ENCODE measurements at regions not wholly inside any gene's neighbourhood (a gene's known extent, or its start where the extent isn't known, plus 50 kb on each side); places are given as distances from the start of the nearest gene placed in this dataset.

GRCh38 chr1:54497338-54497737 lies 50.7 kb upstream of the ACOT11 start:
- DNase-seq (ENCODE audit: low read depth in 2 of 2) = no peak

GRCh38 chr1:54495954-54496353 lies 52.1 kb upstream of the ACOT11 start:
- DNase-seq (ENCODE audit: low read depth in 2 of 2) = no peak

- DNase-seq (ENCODE audit: low read depth in 2 of 2) = no peak
Observed at GRCh38 chr1:54493608-54494007, 54.4 kb upstream of the ACOT11 start.

- no peak for DNase-seq (ENCODE audit: low read depth in 2 of 2)
Observed at GRCh38 chr1:54490361-54491248, 57.4 kb upstream of the ACOT11 start.

GRCh38 chr1:54489627-54490250 lies 58.3 kb upstream of the ACOT11 start:
- no peak for DNase-seq (ENCODE audit: low read depth in 2 of 2)

DNA sequence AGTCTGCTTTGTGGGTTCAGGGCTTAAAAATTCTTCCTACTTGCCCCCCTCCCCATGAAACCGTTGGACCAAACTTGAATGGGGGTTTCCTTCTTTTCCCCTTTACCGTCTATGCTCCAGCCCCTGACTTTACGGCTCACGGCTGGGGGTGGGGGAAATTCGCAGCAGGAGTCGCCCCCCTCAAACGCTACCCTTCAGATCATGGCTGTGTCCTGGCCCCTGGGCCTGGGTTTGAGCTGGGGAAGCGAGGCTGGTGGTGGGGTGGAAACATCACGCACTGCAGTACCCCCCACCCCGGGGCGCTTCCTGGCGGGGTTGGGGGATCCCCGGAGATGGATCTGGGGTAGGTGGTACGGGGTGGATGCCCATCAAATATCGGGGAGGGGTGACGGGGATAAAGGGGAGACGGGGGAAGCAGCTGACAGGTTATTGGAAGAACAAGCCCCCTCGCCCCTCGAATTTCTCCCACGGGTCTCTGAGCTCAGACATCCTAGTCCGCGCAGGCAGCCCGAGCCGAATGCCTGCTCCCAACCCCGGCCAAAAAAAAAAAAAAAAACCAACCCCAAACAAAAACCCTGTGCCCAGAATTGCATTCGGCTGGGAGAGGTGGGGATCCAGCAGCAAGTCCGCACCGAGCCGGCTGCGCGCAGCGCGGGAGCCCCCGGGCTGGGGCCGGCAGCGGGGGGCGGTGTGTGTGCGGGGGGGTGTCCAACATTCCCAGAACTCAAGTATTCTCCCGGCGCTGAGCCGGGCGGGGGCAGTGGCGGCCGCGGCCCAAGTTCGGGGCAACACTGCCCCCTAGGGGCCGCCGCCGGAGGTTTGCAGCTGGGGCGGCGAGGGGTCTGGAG lies 59.0 kb upstream of the ACOT11 start:
- no peak for DNase-seq (ENCODE audit: low read depth in 2 of 2)

- peak; percentile 39 to 55 for DNase-seq (ENCODE audit: low read depth in 2 of 2)
Observed at GRCh38 chr1:54488065-54488750, 59.8 kb upstream of the ACOT11 start.

DNA sequence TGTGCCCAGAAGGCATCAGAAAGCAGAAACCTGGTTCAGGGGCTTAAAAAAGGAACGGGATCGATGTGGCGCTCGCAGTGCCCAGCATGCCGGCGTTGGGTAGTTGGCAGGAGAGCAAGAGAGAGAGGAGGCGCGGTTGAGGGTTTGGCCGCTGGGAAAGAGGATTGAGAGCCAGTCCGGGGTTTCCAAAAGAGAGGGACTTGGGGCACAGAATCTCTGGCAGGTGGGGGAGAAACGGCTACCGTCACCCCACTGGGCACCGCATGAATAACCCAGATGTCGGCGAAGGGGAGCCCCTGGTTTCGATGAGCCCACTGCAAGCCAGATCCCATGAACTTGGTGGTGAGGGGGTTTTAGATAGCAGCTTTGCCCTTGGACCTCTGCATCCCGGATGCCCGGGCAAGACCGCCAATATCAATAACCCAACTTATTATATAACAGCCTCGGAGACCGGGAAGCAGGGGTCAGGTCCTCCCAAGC lies 60.4 kb upstream of the ACOT11 start:
- DNase-seq (ENCODE audit: low read depth in 2 of 2) = no peak

DNA sequence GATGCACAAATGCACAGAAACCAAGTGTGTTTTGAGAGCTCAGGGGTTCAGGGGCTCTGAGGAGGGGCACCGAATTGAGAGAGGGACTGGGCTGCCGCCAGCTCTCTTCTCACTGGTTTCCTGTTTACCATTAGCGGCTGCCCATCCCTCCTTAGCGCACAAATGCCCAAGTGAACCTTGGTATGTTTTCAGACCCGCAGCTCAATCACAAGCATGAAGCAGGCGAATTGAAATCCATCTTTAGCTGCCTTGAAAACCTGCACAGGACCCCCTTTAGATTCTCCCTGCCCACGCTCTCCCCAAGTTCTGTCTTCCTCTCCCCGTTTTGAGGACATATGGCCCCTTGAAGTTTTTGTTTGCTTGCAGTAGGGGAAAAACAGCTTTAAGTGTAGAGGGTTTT lies 61.1 kb upstream of the ACOT11 start:
- DNase-seq (ENCODE audit: low read depth in 2 of 2) = no peak

GRCh38 chr1:54485416-54485815 lies 62.6 kb upstream of the ACOT11 start:
- DNase-seq (ENCODE audit: low read depth in 2 of 2) = no peak

DNA sequence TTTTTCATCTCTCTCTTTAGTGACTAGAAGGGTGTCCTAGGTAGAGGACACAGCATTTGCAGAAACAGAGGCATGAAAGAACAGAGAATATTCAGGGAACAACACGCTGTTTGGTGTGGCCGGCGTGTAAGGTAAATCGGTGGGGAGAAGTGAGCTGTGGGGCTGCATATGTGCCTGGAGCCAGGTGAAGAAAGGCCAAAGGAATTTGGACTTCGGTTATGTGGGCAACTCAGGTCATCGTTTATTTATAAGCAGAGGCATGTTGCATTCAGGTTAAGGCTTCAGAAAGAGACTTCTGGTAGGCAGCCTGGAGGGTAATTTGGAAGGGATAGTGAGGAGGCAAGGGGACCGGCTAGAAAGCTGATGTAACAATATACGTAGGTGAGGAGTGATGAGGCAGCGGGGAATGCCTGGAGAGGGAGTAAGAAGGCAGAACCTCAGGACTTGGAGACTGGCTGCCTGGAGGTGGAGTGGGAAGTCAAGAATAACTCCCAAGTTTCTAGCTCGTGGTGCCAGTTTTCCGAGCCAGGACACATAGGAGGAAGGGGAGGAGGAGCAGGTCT lies 64.1 kb upstream of the ACOT11 start:
- DNase-seq (ENCODE audit: low read depth in 2 of 2) = no peak

DNA sequence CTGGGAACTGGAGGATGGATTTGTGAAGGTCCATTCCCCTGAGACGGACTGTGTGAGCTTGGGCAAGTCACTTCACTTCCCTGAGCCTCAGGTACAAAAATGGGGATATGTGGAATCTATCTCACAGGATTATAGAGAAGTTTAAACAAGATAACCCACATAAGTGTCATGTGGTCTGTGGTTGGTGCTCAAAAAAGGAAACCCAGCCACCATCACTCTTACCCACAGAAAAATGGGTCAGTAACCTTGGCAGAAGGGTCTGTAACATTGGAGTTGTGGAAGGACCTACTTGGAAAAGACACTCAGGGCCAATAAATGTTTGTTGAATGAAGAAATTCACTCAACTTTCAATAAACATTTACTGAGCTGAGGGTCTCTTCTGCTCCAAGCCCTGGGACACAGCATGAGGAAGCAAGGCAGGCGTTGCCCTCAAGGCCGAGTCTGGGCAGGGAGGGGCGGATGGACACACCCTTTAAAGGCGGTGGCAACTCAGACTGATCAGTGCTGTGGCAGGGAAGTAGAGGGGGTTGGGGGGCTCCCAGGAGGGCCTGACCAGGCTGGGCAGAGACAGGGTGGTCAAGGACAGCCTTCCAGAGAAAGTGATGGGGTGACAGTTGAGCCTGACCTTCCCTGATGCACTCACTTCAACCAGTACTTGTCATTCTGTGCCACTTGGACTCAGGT lies 66.7 kb upstream of the ACOT11 start:
- DNase-seq (ENCODE audit: low read depth in 2 of 2) = no peak

- DNase-seq (ENCODE audit: low read depth in 2 of 2) = no peak
Observed at GRCh38 chr1:54480525-54480848, 67.5 kb upstream of the ACOT11 start.

GRCh38 chr1:54479841-54480524 lies 68.0 kb upstream of the ACOT11 start:
- DNase-seq (ENCODE audit: low read depth in 2 of 2) = no peak

DNA sequence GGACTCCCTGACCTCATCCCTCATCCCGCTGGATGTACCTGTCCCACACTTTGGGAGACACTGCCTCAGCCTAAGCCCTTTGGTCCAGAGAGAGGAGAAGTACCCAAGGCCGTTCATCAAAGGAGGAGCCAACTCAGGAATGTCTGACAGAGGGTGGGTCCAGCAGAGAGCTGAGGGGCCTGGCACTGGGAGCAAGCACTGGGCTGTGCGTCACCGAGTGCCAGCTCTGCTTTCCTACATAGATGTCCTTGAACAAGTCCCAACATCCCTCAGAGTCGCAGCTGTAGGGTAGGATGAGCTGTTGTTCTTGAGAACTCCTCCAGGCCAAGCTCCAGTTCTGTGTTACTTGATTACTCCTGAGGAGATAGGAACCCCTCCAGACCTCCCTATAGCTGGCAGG lies 68.8 kb upstream of the ACOT11 start:
- no peak for DNase-seq (ENCODE audit: low read depth in 2 of 2)

DNA sequence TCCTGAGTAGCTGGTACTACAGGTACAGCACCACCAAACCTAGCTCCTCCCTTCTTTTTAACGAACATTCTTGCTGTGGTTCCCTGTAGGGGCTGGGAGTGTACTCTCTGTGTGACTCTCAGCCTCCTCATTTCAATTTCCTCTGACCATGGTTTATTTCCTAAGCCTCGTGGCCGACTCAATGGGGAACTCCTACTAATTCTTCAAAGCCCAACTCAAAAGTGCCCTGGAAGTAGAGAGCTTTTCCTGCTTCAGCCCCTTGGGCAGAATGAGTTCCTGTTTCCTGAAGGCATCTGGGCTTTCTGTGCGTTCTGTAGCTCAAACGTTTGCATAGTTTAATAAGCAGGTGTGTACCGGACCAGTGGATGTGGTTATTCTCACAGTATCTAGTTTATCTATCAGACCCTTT lies 70.9 kb upstream of the ACOT11 start:
- no peak for DNase-seq (ENCODE audit: low read depth in 2 of 2)

- DNase-seq (ENCODE audit: low read depth in 2 of 2) = no peak
Observed at GRCh38 chr1:54476530-54477109, 70.4 kb upstream of the SSBP3 start.

GRCh38 chr1:54475946-54476516 lies 69.8 kb upstream of the SSBP3 start:
- DNase-seq (ENCODE audit: low read depth in 2 of 2) = no peak

GRCh38 chr1:54475357-54475881 lies 69.2 kb upstream of the SSBP3 start:
- DNase-seq (ENCODE audit: low read depth in 2 of 2) = no peak

Measured in activated CD8-positive, alpha-beta memory T cell treated with anti-CD3 and anti-CD28 coated beads for 4 hours (primary cell).